ENCODE measurements at regions not wholly inside any gene's neighbourhood (a gene's known extent, or its start where the extent isn't known, plus 50 kb on each side); places are given as distances from the start of the nearest gene placed in this dataset.

DNA sequence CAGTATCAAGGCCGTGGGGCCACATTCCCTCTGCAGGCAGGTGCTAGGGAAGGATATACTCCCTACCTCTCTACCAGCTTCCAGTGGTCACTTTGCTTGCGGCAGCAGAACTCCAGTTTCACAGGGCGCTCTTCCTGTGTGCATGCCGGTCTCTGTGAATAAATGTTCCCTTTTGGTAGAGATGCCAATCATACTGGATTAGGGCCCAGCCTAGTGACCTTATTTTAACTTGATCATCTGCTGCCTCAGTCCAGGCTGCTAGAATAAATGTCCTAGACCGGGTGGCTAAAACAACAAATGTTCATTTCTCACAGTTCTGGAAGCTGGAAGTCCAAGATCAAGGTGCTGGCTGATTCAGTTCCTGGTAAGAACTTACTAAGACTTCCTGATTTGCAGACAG is 198.8 kb upstream of the TMEM132C start:
- H3K4me3 ChIP-seq (replicated peaks; ENCODE audit: insufficient read depth, low read length): no peak overlapping the region
- DNase-seq (ENCODE audit: low read depth in 1 of 2, low spot score in 1 of 2): no peak
- TF ChIP-seq POLR2AphosphoS5 (IDR thresholded peaks at IDR 0.05; ENCODE audit: low read depth) (no peak), GABPA (IDR thresholded peaks at IDR 0.05; ENCODE audit: low read depth) (no peak), CTCF (IDR thresholded peaks at IDR 0.05; ENCODE audit: insufficient read depth, low read length) (no peak), SPI1 (IDR thresholded peaks at IDR 0.05; ENCODE audit: borderline replicate concordance, low read depth) (no peak)
- TF ChIP-seq, protein P1, sequence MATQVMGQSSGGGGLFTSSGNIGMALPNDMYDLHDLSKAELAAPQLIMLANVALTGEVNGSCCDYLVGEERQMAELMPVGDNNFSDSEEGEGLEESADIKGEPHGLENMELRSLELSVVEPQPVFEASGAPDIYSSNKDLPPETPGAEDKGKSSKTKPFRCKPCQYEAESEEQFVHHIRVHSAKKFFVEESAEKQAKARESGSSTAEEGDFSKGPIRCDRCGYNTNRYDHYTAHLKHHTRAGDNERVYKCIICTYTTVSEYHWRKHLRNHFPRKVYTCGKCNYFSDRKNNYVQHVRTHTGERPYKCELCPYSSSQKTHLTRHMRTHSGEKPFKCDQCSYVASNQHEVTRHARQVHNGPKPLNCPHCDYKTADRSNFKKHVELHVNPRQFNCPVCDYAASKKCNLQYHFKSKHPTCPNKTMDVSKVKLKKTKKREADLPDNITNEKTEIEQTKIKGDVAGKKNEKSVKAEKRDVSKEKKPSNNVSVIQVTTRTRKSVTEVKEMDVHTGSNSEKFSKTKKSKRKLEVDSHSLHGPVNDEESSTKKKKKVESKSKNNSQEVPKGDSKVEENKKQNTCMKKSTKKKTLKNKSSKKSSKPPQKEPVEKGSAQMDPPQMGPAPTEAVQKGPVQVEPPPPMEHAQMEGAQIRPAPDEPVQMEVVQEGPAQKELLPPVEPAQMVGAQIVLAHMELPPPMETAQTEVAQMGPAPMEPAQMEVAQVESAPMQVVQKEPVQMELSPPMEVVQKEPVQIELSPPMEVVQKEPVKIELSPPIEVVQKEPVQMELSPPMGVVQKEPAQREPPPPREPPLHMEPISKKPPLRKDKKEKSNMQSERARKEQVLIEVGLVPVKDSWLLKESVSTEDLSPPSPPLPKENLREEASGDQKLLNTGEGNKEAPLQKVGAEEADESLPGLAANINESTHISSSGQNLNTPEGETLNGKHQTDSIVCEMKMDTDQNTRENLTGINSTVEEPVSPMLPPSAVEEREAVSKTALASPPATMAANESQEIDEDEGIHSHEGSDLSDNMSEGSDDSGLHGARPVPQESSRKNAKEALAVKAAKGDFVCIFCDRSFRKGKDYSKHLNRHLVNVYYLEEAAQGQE (IDR thresholded peaks at IDR 0.05; ENCODE audit: insufficient replicate concordance, low read depth): no peak
- H3K27ac ChIP-seq (replicated peaks): no peak overlapping the region
- no peaks in the 10 kb centered on the region for H3K27me3 ChIP-seq (ENCODE audit: insufficient read depth, poor library complexity, severe bottlenecking)

DNA sequence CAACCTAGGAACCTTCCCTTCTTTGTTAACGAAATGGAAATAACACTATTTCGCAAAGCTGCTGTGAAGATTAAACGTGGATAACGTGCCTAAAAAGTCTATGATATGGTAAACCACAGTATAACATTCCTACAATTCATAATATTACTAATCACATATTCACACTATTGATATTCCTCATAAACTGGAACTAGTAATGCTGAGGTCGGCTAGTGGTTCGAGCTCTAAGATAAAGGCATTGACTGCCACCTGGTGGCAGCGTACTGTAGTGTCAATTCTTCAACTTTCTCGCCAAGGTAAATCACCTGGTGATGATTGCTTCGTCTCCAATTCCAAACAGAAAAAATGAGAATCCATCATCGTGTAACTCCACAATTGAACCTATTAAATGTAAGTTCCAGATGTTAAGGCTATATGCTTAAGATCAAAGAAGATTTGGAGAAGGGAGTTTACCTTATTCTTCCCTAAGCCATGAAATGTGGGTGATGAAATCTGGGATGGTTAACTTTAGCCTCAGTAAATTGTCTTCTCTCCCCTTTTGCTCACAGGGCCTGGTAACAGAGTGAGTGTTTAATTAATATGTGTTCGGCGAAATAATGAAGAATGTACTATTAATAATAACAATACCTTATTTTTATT is 197.5 kb upstream of the TMEM132C start:
- no peak overlapping the region for H3K27ac ChIP-seq (replicated peaks)
- H3K4me3 ChIP-seq (replicated peaks; ENCODE audit: insufficient read depth, low read length): no peak overlapping the region
- DNase-seq (ENCODE audit: low read depth in 1 of 2, low spot score in 1 of 2): peak in 1 of 2 experiments; percentile 32
- TF ChIP-seq CTCF (IDR thresholded peaks at IDR 0.05; ENCODE audit: insufficient read depth, low read length) (peak; percentile 58), SPI1 (IDR thresholded peaks at IDR 0.05; ENCODE audit: borderline replicate concordance, low read depth) (no peak)
- TF ChIP-seq, protein P1 (IDR thresholded peaks at IDR 0.05; ENCODE audit: insufficient replicate concordance, low read depth): no peak
- no peaks in the 10 kb centered on the region for H3K27me3 ChIP-seq (ENCODE audit: insufficient read depth, poor library complexity, severe bottlenecking)

DNA sequence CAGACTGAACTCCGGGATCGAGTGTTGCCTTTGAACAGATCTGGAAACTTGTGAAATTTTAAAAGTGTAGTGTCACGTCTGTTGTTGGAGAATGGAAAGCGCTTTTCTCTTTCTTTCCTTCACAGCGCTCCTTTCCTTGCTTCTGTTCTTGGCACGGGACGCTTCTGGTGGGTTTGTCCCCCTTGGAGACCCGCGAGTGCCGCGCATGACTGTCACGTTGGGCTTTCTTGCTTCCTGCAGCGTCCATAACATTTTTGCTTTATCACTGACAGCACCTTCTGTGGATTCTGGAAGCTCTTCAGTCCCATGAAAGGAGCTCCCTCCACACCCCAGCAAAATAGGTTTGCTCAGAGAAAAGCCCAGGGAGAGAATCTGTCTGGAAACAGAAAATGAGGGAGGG is 193.0 kb upstream of the TMEM132C start:
- no peak for DNase-seq (ENCODE audit: low read depth in 1 of 2, low spot score in 1 of 2)
- Histone ChIP-seq H3K4me3 (replicated peaks; ENCODE audit: insufficient read depth, low read length) (no peak overlapping the region), H3K27me3 (ENCODE audit: insufficient read depth, poor library complexity, severe bottlenecking) (no peaks in the 10 kb centered on the region), H3K27ac (replicated peaks) (no peak overlapping the region)
- TF ChIP-seq CTCF (IDR thresholded peaks at IDR 0.05; ENCODE audit: insufficient read depth, low read length) (no peak), GABPA (IDR thresholded peaks at IDR 0.05; ENCODE audit: low read depth) (no peak)

DNA sequence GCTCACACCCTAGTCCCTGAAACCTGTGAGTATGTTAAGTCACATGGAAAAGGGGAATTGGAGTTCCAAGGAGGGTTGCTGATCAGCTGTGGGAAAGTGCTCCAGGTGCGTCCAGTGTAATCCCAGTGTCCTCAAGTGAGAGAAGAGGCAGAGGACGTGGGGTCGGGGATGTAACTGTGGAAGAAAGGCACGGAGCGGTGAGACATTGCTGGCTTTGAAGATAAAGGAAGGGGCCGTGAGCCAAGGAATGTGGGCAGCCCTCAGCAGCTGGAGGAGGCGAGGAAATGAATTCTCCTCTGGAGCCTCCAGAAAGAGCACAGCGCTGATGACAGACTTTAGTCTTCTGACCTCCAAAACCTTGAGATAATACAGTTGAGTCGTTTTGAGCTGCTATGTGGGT is 191.6 kb upstream of the TMEM132C start:
- no peak overlapping the region for H3K27ac ChIP-seq (replicated peaks)
- TF ChIP-seq GABPA (IDR thresholded peaks at IDR 0.05; ENCODE audit: low read depth) (no peak), CTCF (IDR thresholded peaks at IDR 0.05; ENCODE audit: insufficient read depth, low read length) (no peak), POLR2AphosphoS5 (IDR thresholded peaks at IDR 0.05; ENCODE audit: low read depth) (no peak)
- TF ChIP-seq, protein P1 (IDR thresholded peaks at IDR 0.05; ENCODE audit: insufficient replicate concordance, low read depth): no peak
- DNase-seq (ENCODE audit: low read depth in 1 of 2, low spot score in 1 of 2): no peak
- no peak overlapping the region for H3K4me3 ChIP-seq (replicated peaks; ENCODE audit: insufficient read depth, low read length)
- no peaks in the 10 kb centered on the region for H3K27me3 ChIP-seq (ENCODE audit: insufficient read depth, poor library complexity, severe bottlenecking)

Data from HL-60 (cell line).